ENCODE measurements at regions not wholly inside any gene's neighbourhood (a gene's known extent, or its start where the extent isn't known, plus 50 kb on each side); places are given as distances from the start of the nearest gene placed in this dataset.

DNA sequence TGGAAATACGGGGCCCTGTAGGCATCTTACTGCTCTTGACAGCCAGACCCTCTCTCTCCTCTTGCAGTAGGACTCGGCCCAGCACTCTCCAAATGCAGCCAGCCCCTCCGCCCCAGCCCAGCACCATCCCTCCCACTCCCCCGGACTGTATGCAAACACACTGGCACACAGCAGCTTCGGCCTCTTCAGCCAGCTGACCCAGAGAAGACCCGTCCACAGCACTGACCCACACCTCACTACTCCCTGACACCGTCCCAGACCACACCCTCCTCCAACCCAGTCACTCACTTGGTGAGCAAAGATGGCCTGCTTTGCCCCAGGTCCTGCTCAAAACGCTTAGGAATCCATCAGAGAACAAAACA lies 164.6 kb downstream of the IGLL1 start:
- H3K4me2 ChIP-seq = no peak overlapping the region
- no peaks in the 10 kb centered on the region; the same call in 1 of the 2 replicates for H4K20me1 ChIP-seq (ENCODE audit: insufficient read depth)
- no peak for TF ChIP-seq EZH2 (IDR thresholded peaks at IDR 0.05; ENCODE audit: low read depth)
- TF ChIP-seq, protein P1, sequence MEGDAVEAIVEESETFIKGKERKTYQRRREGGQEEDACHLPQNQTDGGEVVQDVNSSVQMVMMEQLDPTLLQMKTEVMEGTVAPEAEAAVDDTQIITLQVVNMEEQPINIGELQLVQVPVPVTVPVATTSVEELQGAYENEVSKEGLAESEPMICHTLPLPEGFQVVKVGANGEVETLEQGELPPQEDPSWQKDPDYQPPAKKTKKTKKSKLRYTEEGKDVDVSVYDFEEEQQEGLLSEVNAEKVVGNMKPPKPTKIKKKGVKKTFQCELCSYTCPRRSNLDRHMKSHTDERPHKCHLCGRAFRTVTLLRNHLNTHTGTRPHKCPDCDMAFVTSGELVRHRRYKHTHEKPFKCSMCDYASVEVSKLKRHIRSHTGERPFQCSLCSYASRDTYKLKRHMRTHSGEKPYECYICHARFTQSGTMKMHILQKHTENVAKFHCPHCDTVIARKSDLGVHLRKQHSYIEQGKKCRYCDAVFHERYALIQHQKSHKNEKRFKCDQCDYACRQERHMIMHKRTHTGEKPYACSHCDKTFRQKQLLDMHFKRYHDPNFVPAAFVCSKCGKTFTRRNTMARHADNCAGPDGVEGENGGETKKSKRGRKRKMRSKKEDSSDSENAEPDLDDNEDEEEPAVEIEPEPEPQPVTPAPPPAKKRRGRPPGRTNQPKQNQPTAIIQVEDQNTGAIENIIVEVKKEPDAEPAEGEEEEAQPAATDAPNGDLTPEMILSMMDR (conservative IDR thresholded peaks at IDR 0.05) = no peak
- no peaks in the 10 kb centered on the region for H3K36me3 ChIP-seq (ENCODE audit: low read depth)
- H3K27me3 ChIP-seq (ENCODE audit: insufficient read depth, low read depth) = peaks cover 88% of the 10 kb centered on the region
- intact Hi-C loops (cut with micrococcal nuclease; ENCODE audit: unreplicated experiment) = no loop called here
- POLR2A ChIA-PET (ENCODE audit: unreplicated experiment) = no interaction called here
- no TSS peak for BruUV-seq (replicated peaks)
- H3K9me3 ChIP-seq (ENCODE audit: insufficient read depth, low read depth) = no peaks in the 10 kb centered on the region
- CTCF ChIA-PET = no interaction called here
- DNase-seq = no peak
- no peak overlapping the region for H3K4me3 ChIP-seq
- no peak overlapping the region for H3K27ac ChIP-seq
- H3K79me2 ChIP-seq (ENCODE audit: low read depth) = no peaks in the 10 kb centered on the region
- H3F3A ChIP-seq (ENCODE audit: insufficient read depth, low read depth) = no peaks in the 10 kb centered on the region
- H3K9me2 ChIP-seq (ENCODE audit: insufficient read depth) = no peaks in the 10 kb centered on the region
- no peak overlapping the region for H2AFZ ChIP-seq
- no peaks in the 10 kb centered on the region for H3K4me1 ChIP-seq (replicated peaks; ENCODE audit: insufficient read depth)

DNA sequence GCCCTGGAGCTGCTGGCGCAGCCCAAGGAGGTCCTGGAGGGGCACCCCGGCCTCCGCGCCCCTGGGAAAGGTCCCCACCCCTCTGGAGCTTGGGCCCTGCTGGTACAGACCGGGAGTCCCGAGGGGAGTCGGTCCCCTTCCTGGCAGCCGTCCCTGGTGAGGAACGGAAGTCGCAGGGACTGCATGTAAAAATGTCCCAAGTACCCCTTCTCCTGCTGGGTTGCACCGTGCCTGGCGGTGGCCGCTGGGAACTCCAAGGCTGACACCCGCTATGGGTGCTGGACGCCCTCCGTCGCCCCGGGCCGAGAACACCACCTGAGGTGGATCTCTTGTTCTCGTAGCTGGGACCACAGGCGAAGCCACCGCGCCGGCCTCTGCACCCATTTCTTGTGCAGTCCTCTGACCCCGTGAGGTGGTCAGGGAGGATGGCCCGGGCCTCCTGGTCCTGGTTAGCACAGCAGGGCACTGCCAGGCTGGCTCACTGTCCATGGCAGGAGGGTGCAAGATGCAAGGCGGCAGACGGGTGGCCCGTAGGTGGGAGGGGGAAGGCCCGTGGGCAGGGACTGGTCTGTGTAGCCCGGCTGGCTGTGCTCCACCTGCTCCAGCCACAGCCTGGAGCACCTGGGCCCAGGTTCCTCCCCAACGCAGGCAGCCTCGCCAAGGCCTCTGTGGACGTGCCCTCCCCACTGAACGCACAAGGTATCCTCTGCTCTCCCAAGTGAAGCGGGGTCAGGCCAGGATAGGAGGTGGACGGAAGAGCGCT lies 165.2 kb downstream of the IGLL1 start:
- no peak for DNase-seq
- intact Hi-C loops (cut with micrococcal nuclease; ENCODE audit: unreplicated experiment) = no loop called here
- no peak overlapping the region for H3K27ac ChIP-seq
- H2AFZ ChIP-seq = no peak overlapping the region
- CTCF ChIA-PET = no interaction called here
- BruUV-seq (replicated peaks) = no TSS peak
- H3K9me2 ChIP-seq (ENCODE audit: insufficient read depth) = no peaks in the 10 kb centered on the region
- H3K36me3 ChIP-seq (ENCODE audit: low read depth) = no peaks in the 10 kb centered on the region
- no peak for TF ChIP-seq EZH2 (IDR thresholded peaks at IDR 0.05; ENCODE audit: low read depth)
- TF ChIP-seq, protein P1 (conservative IDR thresholded peaks at IDR 0.05) = no peak
- H3K79me2 ChIP-seq (ENCODE audit: low read depth) = no peaks in the 10 kb centered on the region
- peaks cover 88% of the 10 kb centered on the region for H3K27me3 ChIP-seq (ENCODE audit: insufficient read depth, low read depth)
- H3K4me1 ChIP-seq (replicated peaks; ENCODE audit: insufficient read depth) = no peaks in the 10 kb centered on the region
- no peaks in the 10 kb centered on the region; the same call in 1 of the 2 replicates for H4K20me1 ChIP-seq (ENCODE audit: insufficient read depth)
- H3K4me2 ChIP-seq = no peak overlapping the region
- no peak overlapping the region for H3K4me3 ChIP-seq
- no peaks in the 10 kb centered on the region for H3F3A ChIP-seq (ENCODE audit: insufficient read depth, low read depth)
- H3K9me3 ChIP-seq (ENCODE audit: insufficient read depth, low read depth) = no peaks in the 10 kb centered on the region
- POLR2A ChIA-PET (ENCODE audit: unreplicated experiment) = no interaction called here

DNA sequence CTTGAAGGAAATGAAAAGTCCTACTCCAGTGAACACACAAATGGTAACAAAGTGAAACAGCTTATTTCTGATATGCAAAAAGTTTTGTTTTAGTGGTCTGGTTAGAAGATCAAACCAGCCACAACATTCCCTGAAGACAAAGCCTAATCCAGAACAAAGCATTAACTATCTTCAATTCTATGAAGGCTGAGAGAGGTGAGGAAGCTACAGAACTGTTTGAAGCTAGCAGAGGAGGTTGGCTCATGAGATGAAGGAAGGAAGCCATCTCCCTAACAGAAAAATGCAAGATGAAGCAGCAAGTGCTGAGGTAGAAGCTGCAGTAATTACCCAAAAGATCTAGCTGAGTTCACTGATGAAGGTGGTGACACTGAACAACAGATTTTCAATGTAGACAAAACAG lies 168.4 kb downstream of the IGLL1 start:
- no peaks in the 10 kb centered on the region for H3K36me3 ChIP-seq (ENCODE audit: low read depth)
- no peaks in the 10 kb centered on the region for H3K9me2 ChIP-seq (ENCODE audit: insufficient read depth)
- no peaks in the 10 kb centered on the region for H3K4me1 ChIP-seq (replicated peaks; ENCODE audit: insufficient read depth)
- CTCF ChIA-PET = no interaction called here
- no TSS peak for BruUV-seq (replicated peaks)
- H3K27me3 ChIP-seq (ENCODE audit: insufficient read depth, low read depth) = peaks cover 88% of the 10 kb centered on the region
- H3K27ac ChIP-seq = no peak overlapping the region
- no peaks in the 10 kb centered on the region for H3K9me3 ChIP-seq (ENCODE audit: insufficient read depth, low read depth)
- intact Hi-C loops (cut with micrococcal nuclease; ENCODE audit: unreplicated experiment) = no loop called here
- H2AFZ ChIP-seq = no peak overlapping the region
- TF ChIP-seq EZH2 (IDR thresholded peaks at IDR 0.05; ENCODE audit: low read depth) = no peak
- TF ChIP-seq, protein P1 (conservative IDR thresholded peaks at IDR 0.05) = no peak
- no peaks in the 10 kb centered on the region; the same call in 1 of the 2 replicates for H4K20me1 ChIP-seq (ENCODE audit: insufficient read depth)
- no peak overlapping the region for H3K4me3 ChIP-seq
- H3K79me2 ChIP-seq (ENCODE audit: low read depth) = no peaks in the 10 kb centered on the region
- POLR2A ChIA-PET (ENCODE audit: unreplicated experiment) = no interaction called here
- no peak overlapping the region for H3K4me2 ChIP-seq
- no peaks in the 10 kb centered on the region for H3F3A ChIP-seq (ENCODE audit: insufficient read depth, low read depth)
- no peak for DNase-seq

Data from PC-9 (cell line).